T-helper 1 cell treated with Interleukin-12 subunit alpha and Interleukin-12 subunit beta and Interleukin-4 antibody, amounts not matched to agents 30 ng/mL and 1 ng/mL, for 36 hours (primary cell): ENCODE measurements at regions not wholly inside any gene's neighbourhood (a gene's known extent, or its start where the extent isn't known, plus 50 kb on each side); places are given as distances from the start of the nearest gene placed in this dataset.

Experiments
- intact Hi-C: fragments of 100-400 bp; cut with micrococcal nuclease; formaldehyde crosslinking; loops from one replicate; pipeline ENCODE4 v1.15.1; 2024

DNA sequence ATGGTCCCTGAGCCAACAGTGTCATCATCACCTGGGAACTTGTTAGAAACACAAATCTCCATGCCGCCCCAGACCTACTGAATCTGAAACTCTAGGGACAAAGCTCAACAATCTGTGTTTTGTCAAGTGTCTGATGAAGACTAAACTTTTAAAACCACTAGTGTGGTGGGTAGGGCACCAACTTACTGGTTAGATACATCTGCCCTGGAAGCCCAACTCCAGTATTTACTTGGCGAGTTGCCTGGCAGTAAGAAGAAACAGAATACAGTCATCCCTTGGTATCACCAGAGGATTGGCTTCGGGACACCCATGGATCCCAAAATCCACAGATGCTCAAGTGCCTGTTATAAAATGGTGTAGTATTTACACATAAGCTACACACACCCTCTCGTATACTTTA lies 367.9 kb upstream of the DUSP10 start:
- intact Hi-C loops = no loop called here

GRCh38 chr1:222107975-222108374 lies 366.1 kb upstream of the DUSP10 start:
- intact Hi-C loops = no loop called here

GRCh38 chr1:222107267-222107666 lies 365.4 kb upstream of the DUSP10 start:
- intact Hi-C loops = no loop called here

- intact Hi-C loops = no loop called here
These were observed 364.5 kb upstream of the DUSP10 start for GRCh38 chr1:222106377-222106776.

GRCh38 chr1:222105861-222106260 lies 364.0 kb upstream of the DUSP10 start:
- intact Hi-C loops = no loop called here

DNA sequence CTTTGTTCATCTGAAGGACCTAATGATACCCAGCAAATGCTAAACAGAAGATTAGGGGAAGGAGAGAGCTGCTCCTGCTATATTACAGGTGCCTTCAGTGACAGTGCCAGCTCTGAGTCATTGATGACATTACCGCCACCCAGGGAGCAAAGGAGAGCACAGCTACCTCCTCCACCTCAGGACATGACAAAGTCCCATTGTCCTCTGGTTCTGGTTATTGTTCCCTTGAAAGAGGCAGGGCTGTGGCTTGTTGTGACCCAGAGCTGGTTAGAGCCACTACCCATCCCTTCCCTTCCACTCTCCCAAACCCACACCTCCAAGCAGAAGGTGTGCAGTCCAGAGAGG lies 363.5 kb upstream of the DUSP10 start:
- intact Hi-C loops = no loop called here

DNA sequence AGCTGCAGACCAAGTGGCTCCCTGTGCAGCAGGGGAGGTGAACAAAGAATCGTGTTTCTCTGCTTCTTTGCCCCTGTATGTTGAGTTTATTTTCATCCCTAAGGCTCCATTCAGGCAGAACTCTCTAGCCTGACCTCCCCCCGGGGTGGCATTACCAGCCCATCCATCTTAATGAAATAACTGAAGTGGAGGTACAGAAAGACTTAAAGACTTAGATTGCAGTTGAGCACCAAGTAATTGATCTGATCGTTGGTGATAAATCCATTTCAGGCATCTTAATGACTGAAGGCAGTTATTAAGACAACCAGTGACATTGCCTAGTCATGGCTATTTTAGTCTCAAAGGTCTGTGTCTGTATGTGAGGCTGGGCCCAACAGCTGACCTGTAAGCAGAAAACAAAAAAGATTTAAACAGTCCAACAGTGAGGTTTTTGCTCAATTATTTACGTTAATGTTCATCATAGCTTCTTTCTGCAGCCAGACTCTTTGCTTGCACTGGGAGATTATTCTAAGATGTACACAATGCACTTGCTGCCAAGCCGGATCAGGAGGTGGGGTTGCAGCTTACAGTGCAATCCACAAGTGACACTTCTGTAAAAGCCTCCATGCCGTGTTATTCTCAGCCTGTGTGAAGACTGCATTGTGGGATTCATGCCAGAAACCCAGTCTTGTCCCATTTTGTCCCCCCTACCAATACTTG lies 363.0 kb upstream of the DUSP10 start:
- intact Hi-C loops = no loop called here

DNA sequence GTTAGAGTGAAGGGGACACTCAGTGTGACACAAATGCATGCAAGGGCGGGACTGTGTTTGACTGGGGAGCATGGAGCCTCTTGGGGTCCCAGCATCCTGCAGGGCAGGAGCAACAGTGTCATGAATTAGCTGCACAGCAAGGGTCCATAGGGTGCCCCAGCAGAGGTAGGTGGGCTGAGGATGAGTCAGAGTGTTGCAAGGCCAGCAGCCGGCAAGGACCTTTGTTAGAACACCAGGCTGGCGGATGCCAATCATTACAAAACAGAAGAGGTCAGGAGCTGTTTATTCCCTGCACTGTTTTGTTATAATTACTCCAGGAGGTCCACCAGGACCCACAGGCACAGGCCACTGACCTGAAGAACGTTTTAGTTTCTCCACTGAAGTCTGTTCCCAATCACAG lies 362.2 kb upstream of the DUSP10 start:
- intact Hi-C loops = no loop called here

DNA sequence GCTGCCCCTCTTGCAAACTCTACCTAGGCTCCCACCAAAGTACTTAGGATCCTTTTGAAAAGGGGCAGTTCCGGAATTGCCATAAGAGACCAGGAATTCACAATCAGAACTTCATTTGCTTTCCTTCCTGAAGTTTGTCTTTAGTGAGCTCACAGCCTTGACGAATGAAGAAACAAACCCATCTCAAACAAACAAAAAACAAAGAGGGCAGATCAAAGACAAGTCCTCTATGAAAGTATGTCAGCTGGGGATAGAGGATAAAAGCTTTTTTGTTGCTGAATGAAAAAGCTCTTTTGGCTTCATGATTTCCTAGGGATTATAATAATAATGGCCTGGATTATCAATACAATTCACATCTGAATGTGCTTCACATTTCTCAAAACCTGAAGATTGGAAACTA lies 357.9 kb upstream of the DUSP10 start:
- intact Hi-C loops = loop anchor here (2.0 to 10.0 kb wide), 3 partner anchors 19 to 985 kb away; partner anchors contain the start of gene DUSP10

DNA sequence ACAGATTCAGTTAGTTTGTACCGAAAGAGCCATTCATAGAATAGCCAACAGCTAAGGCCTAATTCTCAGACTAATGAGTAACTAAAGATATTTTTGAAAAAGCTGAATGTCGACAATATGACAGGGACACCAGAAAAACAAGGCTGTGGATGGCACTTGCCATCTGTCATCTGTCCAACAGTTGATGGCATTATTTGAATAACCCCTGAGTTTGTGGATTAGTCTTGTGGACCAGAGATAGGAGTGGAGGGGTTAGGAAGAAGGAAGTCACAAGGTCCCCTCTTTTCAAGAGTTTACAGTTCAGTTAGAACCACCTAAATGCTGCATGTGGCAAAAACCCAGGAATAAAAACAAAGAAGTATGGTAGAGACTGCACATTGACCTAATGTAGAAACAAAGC lies 356.5 kb upstream of the DUSP10 start:
- intact Hi-C loops = loop anchor here (5.0 to 10.0 kb wide), 2 partner anchors 356 to 986 kb away; partner anchors contain the start of gene DUSP10

GRCh38 chr1:222097588-222097987 lies 355.7 kb upstream of the DUSP10 start:
- intact Hi-C loops = loop anchor here (5.0 to 10.0 kb wide), 2 partner anchors 355 to 987 kb away; partner anchors contain the start of gene DUSP10

GRCh38 chr1:222096883-222097282 lies 355.0 kb upstream of the DUSP10 start:
- intact Hi-C loops = loop anchor here (1.0 to 10.0 kb wide), 4 partner anchors 355 to 988 kb away; partner anchors contain the start of gene DUSP10

GRCh38 chr1:222096476-222096772 lies 354.5 kb upstream of the DUSP10 start:
- intact Hi-C loops = loop anchor here (1.0 to 10.0 kb wide), 4 partner anchors 354 to 988 kb away; partner anchors contain the start of gene DUSP10

DNA sequence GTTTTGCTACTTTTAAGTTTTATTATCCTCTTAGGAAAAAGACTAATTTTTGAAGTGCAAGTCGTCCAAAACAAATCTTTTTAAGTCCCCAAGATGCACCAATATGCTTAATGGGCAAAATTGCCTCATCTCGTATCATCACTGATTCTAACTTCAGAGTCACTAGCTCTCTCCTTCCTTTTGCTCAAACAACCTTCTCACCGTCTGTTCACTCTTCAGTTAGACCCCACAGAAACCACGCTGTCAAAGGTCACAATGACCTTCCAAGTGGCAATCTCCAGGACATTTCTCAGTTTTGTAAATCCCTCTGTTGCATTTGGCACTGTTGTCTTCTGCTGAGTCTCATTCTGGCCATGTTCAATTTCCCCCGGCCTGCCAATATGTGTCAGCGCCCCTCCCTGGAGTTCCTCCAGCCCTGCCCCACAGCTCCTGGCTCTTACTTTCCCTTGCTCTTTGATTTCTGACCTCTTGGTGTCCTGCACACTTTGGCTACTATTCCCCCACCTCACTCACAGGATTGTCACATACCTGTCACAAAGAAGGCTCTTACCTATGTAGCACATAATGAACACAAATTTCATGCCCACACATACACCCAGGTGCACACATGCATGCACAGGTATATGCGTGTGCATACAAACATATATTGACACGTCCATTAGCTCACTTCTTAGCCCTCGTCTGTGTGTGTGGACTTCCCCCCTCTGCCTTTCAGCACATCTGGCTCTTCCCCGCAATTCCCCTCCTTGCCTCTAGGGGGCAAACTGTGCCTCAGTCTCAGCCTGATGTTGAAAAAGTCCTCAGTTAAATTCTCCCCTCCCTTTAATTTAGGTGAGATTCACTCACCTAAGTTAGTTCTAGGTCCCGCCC lies 354.0 kb upstream of the DUSP10 start:
- intact Hi-C loops = loop anchor here (1.0 to 10.0 kb wide), 4 partner anchors 354 to 989 kb away; partner anchors contain the start of gene DUSP10

DNA sequence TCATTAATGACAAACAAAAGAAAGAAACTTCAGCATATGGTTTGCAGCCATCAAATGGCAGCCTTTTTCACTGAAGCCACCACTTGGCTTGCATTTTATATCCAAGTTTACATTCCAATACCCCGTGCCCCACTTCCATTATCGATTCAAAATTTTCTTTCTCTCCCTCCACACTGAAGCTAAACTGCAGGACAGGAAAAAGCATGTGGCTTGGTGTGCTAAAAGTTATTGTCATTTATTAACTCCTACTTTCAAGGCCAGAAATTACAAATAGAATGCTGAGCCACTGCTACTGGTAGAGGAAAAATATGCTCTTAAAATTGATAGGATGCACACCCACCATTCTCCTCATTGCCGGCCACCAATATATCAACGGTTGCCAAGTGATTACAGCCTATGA lies 351.6 kb upstream of the DUSP10 start:
- intact Hi-C loops = loop anchor here (10.0 kb wide), 1 partner anchor 991 kb away; no protein-coding TSS in a partner anchor

GRCh38 chr1:222090103-222090502 lies 348.2 kb upstream of the DUSP10 start:
- intact Hi-C loops = loop anchor here (10.0 kb wide), 1 partner anchor 995 kb away; no protein-coding TSS in a partner anchor

- intact Hi-C loops = no loop called here
These were observed 345.5 kb upstream of the DUSP10 start for GRCh38 chr1:222087221-222087920.

GRCh38 chr1:222084996-222085395 lies 343.1 kb upstream of the DUSP10 start:
- intact Hi-C loops = no loop called here

- intact Hi-C loops = no loop called here
These were observed 342.2 kb upstream of the DUSP10 start for GRCh38 chr1:222084048-222084447.

- intact Hi-C loops = loop anchor here (2.0 kb wide), 1 partner anchor 19 kb away; no protein-coding TSS in a partner anchor
These were observed 340.0 kb upstream of the DUSP10 start for GRCh38 chr1:222081859-222082258.

DNA sequence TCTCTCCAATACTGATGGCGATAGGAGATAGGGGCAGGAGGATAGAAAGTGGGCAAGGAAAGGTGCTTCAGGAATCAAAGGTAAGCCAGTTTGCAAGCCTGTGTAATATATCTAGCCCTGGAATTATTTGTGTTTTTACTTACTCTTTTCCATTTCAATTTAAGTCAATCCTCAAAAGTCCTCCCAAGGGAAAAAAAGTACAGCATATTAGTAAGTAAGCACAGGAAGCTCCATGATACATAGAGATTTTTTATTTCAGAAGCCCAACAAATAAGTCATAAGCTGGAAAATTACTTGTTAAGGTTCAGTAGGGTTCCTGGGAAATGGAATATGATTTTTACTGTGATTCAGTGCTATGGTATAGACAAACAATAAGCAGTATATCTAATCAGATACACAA lies 337.7 kb upstream of the DUSP10 start:
- intact Hi-C loops = no loop called here

GRCh38 chr1:222077206-222077605 lies 335.3 kb upstream of the DUSP10 start:
- intact Hi-C loops = no loop called here
